ENCODE measurements at regions not wholly inside any gene's neighbourhood (a gene's known extent, or its start where the extent isn't known, plus 50 kb on each side); places are given as distances from the start of the nearest gene placed in this dataset.

GRCh38 chr3:72035606-72036005 is 250.7 kb upstream of the PROK2 start:
- POLR2A ChIA-PET, result no interaction called here
- Histone ChIP-seq H3K27ac (no peak overlapping the region), H3K9me3 (no peaks in the 10 kb centered on the region; the same call in 2 of the 3 replicates), H3K4me1 (no peaks in the 10 kb centered on the region), H3K4me3 (no peak overlapping the region), H3K4me2 (no peak overlapping the region)
- CTCF ChIA-PET, result no interaction called here
- no peak for DNase-seq (ENCODE audit: low read depth in 1 of 2, low spot score in 1 of 2)
- WGBS (ENCODE audit: missing lambda C conversion rate), result 42% methylated on average over 3 of the region's 3 CpGs
- TF ChIP-seq POLR2AphosphoS2 (conservative IDR thresholded peaks at IDR 0.05; ENCODE audit: low read length) (no peak), FOXS1 (CRISPR knock-in tag; IDR thresholded peaks at IDR 0.05) (no peak), CTCF (IDR thresholded peaks at IDR 0.05) (no peak)
- TF ChIP-seq, protein P1, sequence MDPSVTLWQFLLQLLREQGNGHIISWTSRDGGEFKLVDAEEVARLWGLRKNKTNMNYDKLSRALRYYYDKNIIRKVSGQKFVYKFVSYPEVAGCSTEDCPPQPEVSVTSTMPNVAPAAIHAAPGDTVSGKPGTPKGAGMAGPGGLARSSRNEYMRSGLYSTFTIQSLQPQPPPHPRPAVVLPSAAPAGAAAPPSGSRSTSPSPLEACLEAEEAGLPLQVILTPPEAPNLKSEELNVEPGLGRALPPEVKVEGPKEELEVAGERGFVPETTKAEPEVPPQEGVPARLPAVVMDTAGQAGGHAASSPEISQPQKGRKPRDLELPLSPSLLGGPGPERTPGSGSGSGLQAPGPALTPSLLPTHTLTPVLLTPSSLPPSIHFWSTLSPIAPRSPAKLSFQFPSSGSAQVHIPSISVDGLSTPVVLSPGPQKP (IDR thresholded peaks at IDR 0.05; ENCODE audit: low read depth, low read length), result no peak
- TF ChIP-seq, protein P2, sequence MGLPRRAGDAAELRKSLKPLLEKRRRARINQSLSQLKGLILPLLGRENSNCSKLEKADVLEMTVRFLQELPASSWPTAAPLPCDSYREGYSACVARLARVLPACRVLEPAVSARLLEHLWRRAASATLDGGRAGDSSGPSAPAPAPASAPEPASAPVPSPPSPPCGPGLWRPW (IDR thresholded peaks at IDR 0.05), result no peak
- no peak for ATAC-seq
- no peak for FAIRE-seq

DNA sequence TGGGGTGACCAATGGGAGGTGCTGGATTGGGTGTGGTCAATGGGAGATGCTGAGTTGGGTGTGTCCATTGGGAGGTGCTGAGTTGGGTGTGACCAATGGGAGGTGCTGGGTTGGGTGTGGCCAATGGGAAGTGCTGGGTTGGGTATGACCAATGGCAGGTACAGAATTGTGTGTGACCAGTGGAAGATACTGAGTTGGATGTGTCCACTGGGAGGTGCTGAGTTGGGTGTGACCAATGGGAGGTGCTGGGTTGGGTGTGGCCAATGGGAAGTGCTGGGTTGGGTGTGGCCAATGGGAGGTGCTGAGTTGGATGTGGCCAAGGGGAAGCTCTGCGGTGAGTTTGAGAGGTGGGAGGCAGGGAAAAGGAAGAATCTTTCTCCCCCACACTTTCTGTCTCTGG is 250.0 kb upstream of the PROK2 start:
- FAIRE-seq, result no peak
- Histone ChIP-seq H3K9me3 (no peaks in the 10 kb centered on the region; the same call in 2 of the 3 replicates), H3K27ac (no peak overlapping the region), H3K4me1 (no peaks in the 10 kb centered on the region), H3K4me3 (no peak overlapping the region), H3K4me2 (no peak overlapping the region)
- TF ChIP-seq MAX (IDR thresholded peaks at IDR 0.05), result no peak
- TF ChIP-seq NFE2L2 (conservative IDR thresholded peaks at IDR 0.05; ENCODE audit: low read length), result no peak
- TF ChIP-seq HOXA7 (CRISPR knock-in tag; IDR thresholded peaks at IDR 0.05), result no peak
- TF ChIP-seq NR3C1 (IDR thresholded peaks at IDR 0.05), result no peak
- no peak for TF ChIP-seq MAFK (IDR thresholded peaks at IDR 0.05; ENCODE audit: partially characterized antibody)
- TF ChIP-seq ZSCAN20 (CRISPR knock-in tag; IDR thresholded peaks at IDR 0.05), result no peak
- no peak for TF ChIP-seq NPAS2 (CRISPR knock-in tag; IDR thresholded peaks at IDR 0.05; ENCODE audit: borderline replicate concordance)
- TF ChIP-seq REST (IDR thresholded peaks at IDR 0.05), result no peak
- TF ChIP-seq RARB (CRISPR knock-in tag; IDR thresholded peaks at IDR 0.05), result no peak
- no peak for TF ChIP-seq RNF2 (IDR thresholded peaks at IDR 0.05; ENCODE audit: borderline replicate concordance, low read depth)
- TF ChIP-seq PHF8 (IDR thresholded peaks at IDR 0.05; ENCODE audit: borderline replicate concordance, low read depth), result no peak
- ATAC-seq, result no peak
- no peak for DNase-seq (ENCODE audit: low read depth in 1 of 2, low spot score in 1 of 2)
- ChIA-PET CTCF (no interaction called here), POLR2A (no interaction called here)
- WGBS (ENCODE audit: missing lambda C conversion rate), result 60% methylated on average over 1 of the region's 1 CpG
